Omental fat pad (tissue), 3 donors: ENCODE measurements at regions not wholly inside any gene's neighbourhood (a gene's known extent, or its start where the extent isn't known, plus 50 kb on each side); places are given as distances from the start of the nearest gene placed in this dataset.

Experiments used
- ATAC-seq: fragments of 150-250 bp; one replicate; pipeline ENCODE4 v1.9.1; 2016; ENCODE audit warnings: mild to moderate bottlenecking, moderate library complexity; ENCODE audit not compliant: low FRiP score
- DNase-seq: peaks from one replicate; pipeline ENCODE4 v3.0.0-alpha.2; 2019; ENCODE audit warnings: low spot score
- CTCF ChIP-seq, 3 donors: fragments of 450-650 bp; IDR thresholded peaks; one replicate each; pipeline ENCODE4 v1.5.1; 2016 to 2017; ENCODE audit warnings: antibody characterized with exemption in 3 of 3, mild to moderate bottlenecking in 3 of 3, moderate library complexity in 2 of 3

DNA sequence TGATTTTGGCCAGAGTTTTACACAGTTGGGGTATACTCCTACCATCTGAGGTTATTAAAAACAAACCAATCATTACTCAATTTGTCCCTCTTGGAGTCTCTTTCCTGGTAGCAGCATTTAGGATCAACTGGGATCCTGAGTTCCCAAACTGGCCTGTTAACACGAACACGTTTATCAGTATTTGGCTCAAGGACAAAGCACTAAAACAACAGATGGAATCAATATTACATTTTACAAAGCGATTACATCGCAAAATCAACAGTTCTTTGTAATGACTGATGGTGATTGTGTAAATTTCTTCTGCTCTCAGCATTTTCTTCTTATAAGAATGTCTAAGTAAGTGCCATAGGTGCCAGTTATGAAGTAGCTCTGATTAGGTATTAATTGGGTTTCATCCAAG is 582.9 kb upstream of the ANKRD30A start:
- DNase-seq, result no peak
- TF ChIP-seq CTCF (IDR thresholded peaks at IDR 0.05), result no peak
- no peak for ATAC-seq

DNA sequence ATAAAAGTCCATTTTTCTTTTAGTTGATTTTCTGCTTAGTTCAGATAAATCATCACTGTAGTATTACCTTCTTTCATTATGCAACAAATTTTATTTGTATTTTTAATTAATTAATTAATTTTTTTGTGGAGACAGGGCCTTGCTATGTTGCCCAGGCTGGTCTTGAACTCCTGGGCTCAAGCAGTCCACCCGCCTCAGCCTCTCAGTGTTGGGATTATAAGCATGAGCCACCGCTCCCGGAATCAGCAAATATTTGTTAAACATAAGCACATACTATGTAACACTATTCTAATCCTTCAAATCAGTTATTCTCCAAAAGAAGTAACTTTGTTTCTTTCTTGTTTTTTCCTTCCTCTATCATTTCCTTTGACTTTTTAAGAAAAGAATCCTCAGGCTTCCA is 584.8 kb upstream of the ANKRD30A start:
- TF ChIP-seq CTCF (IDR thresholded peaks at IDR 0.05), result no peak
- ATAC-seq (no peak), DNase-seq (no peak)

DNA sequence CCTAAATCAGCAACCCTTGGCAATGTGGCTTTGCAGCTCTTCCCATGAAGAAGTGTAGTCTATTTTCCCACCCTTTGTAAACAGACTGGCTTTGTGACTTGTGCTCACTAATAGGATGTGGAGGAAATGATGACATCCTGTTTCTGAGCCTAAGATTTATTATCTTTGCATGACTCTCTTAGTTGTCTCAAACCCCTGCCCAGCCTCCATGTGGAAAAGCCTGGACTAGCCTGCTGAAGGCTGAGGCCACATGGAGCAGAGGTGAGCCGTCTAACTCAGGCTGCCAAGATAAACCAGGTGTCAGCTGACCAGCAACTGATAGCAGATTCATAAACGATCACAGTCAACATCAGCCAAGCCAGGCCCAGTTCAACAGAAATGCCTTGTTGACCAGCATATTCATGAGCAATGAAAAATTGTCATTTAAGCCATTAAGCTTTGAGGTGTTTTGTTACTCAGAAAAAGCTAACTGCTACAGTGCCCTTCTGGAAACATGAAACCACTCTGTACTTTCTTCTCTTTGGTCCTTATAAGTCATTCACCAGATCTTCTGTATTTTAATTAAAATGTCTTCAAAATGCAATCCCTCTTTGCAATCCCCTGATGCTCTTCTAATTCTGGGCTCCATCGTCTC is 586.3 kb upstream of the ANKRD30A start:
- no peak for ATAC-seq
- no peak for DNase-seq
- no peak for TF ChIP-seq CTCF (IDR thresholded peaks at IDR 0.05)

GRCh38 chr10:36534471-36535002 is 590.9 kb upstream of the ANKRD30A start:
- TF ChIP-seq CTCF (IDR thresholded peaks at IDR 0.05), result no peak
- ATAC-seq (no peak), DNase-seq (no peak)

- DNase-seq (no peak), ATAC-seq (no peak)
- TF ChIP-seq CTCF (IDR thresholded peaks at IDR 0.05), result no peak
Observed at GRCh38 chr10:36533861-36534260, 591.5 kb upstream of the ANKRD30A start.

DNA sequence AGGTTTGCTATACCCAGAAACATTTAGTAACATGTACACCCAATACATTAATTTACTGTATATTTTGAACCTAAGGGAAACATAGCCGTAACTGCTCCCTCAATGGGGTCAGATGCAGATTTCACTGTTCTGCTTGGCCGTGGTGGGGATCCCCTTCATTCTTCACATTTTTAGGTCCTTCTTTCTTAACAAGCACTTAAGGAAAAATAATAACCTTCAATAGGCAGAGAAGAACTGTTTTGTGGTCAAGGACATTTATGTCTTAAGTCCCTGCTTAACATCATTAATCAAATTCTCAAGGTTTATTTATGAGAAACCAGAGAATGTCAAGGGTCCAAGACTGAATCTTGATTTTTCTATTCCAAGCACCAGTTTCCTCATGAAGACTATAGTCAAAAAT is 592.1 kb upstream of the ANKRD30A start:
- DNase-seq (no peak), ATAC-seq (no peak)
- no peak for TF ChIP-seq CTCF (IDR thresholded peaks at IDR 0.05)

DNA sequence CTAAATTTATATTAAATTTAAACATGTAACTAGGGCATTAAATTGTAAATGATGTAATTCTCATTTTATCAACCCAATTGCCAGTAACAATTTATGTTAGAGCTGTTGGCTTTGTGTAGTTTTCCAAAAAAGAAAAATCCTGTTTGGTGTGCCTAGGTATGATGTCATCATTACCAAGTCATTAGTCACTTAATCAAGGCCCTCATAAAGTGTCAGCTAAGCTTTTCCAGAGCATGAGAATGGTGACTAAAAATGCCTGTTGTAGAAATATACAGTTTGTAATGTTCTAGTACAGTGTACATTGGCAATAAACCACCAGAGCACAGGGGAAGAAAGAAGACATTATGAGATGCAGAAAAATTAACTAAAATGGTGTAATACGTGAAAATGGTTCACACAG is 593.8 kb upstream of the ANKRD30A start:
- no peak for DNase-seq
- no peak for ATAC-seq
- no peak for TF ChIP-seq CTCF (IDR thresholded peaks at IDR 0.05)
